BJ (cell line): ENCODE measurements at regions not wholly inside any gene's neighbourhood (a gene's known extent, or its start where the extent isn't known, plus 50 kb on each side); places are given as distances from the start of the nearest gene placed in this dataset.

Experiments used
- CTCF ChIA-PET: fragments of 350-600 bp; formaldehyde crosslinking; extraction: SDS; loops from one replicate; lab custom pipeline; 2021; ENCODE audit warnings: antibody characterized with exemption, inconsistent platforms; lab: Yijun Ruan, JAX
- POLR2A ChIA-PET: fragments of 300-600 bp; sonication (Branson Sonifier 250); formaldehyde crosslinking; extraction: SDS; loops from one replicate; lab custom pipeline; 2021; ENCODE audit warnings: antibody characterized with exemption; lab: Charles Lee
- DNase-seq: peaks from one replicate; pipeline ENCODE4 v3.0.0-alpha.2; 2011; ENCODE audit warnings: low read depth
- H3K27me3 ChIP-seq: 2 replicates; pipeline ENCODE4 v1.6.0; 2011; ENCODE audit warnings: low read length; ENCODE audit not compliant: control insufficient read depth, insufficient read depth
- H3K36me3 ChIP-seq: 2 replicates; pipeline ENCODE4 v1.5.1; 2011; ENCODE audit warnings: low read length; ENCODE audit not compliant: control insufficient read depth, insufficient read depth
- H3K4me3 ChIP-seq: 2 replicates; pipeline ENCODE4 v1.5.1; 2011; ENCODE audit warnings: low read depth, mild to moderate bottlenecking, control low read depth, low read length
- CTCF ChIP-seq: IDR thresholded peaks from 2 replicates; pipeline ENCODE4 v1.5.1; 2011; ENCODE audit warnings: low read depth, mild to moderate bottlenecking, control low read depth, inconsistent platforms, low read length, moderate library complexity; ENCODE audit not compliant: insufficient read depth

- DNase-seq = no peak
- no peak overlapping the region for H3K4me3 ChIP-seq
- ChIA-PET CTCF (interaction anchor here (1.2 kb wide), 1 partner anchor 21 kb away, joined by 3 read pairs; no protein-coding TSS in a partner anchor), POLR2A (no interaction called here)
- TF ChIP-seq CTCF = no peak
- H3K36me3 ChIP-seq = no peaks in the 10 kb centered on the region
- H3K27me3 ChIP-seq = no peaks in the 10 kb centered on the region
Measured at GRCh38 chr1:56396581-56396980, 182.8 kb downstream of the PLPP3 start.

GRCh38 chr1:56395776-56396175, 183.6 kb downstream of the PLPP3 start:
- TF ChIP-seq CTCF = no peak
- H3K27me3 ChIP-seq = no peaks in the 10 kb centered on the region
- ChIA-PET CTCF (interaction anchor here (0.6 to 1.2 kb wide), 2 partner anchors 22 to 70 kb away, joined by 3 to 4 read pairs; no protein-coding TSS in a partner anchor), POLR2A (no interaction called here)
- no peak overlapping the region for H3K4me3 ChIP-seq
- no peak for DNase-seq
- no peaks in the 10 kb centered on the region for H3K36me3 ChIP-seq

GRCh38 chr1:56394298-56394697, 185.1 kb downstream of the PLPP3 start:
- no peak for DNase-seq
- Histone ChIP-seq H3K27me3 (no peaks in the 10 kb centered on the region), H3K36me3 (no peaks in the 10 kb centered on the region), H3K4me3 (no peak overlapping the region)
- TF ChIP-seq CTCF = no peak
- ChIA-PET CTCF (no interaction called here), POLR2A (no interaction called here)

GRCh38 chr1:56390934-56391731, 188.2 kb downstream of the PLPP3 start:
- DNase-seq = no peak
- no peak for TF ChIP-seq CTCF
- Histone ChIP-seq H3K4me3 (no peak overlapping the region), H3K36me3 (no peaks in the 10 kb centered on the region), H3K27me3 (no peaks in the 10 kb centered on the region)
- POLR2A ChIA-PET = no interaction called here
- CTCF ChIA-PET = no interaction called here

- CTCF ChIA-PET = no interaction called here
- no peak for DNase-seq
Measured at GRCh38 chr1:56390232-56390867, 189.0 kb downstream of the PLPP3 start.

More at GRCh38 chr1:56390232-56390867, 189.0 kb downstream of the PLPP3 start:
- POLR2A ChIA-PET = no interaction called here
- Histone ChIP-seq H3K27me3 (no peaks in the 10 kb centered on the region), H3K4me3 (no peak overlapping the region), H3K36me3 (no peaks in the 10 kb centered on the region)
- no peak for TF ChIP-seq CTCF
